GM23338 (cell line): ENCODE measurements at regions not wholly inside any gene's neighbourhood (a gene's known extent, or its start where the extent isn't known, plus 50 kb on each side); places are given as distances from the start of the nearest gene placed in this dataset.

Experiments used
- ATAC-seq: fragments of 200-7000 bp; cut with Tn5 transposase; 3 replicates; pipeline ENCODE4 v1.9.1; 2020
- DNase-seq: peaks from one replicate; pipeline ENCODE4 v3.0.0-alpha.2; 2015; ENCODE audit warnings: low spot score
- H2AFZ ChIP-seq: fragments of 200-600 bp; sonication (generic); 2 replicates; pipeline ENCODE4 v1.8.0; 2016; ENCODE audit warnings: antibody characterized with exemption, mild to moderate bottlenecking, moderate library complexity
- H3F3A ChIP-seq: fragments of 200-600 bp; sonication (generic); replicated peaks from 2 replicates; pipeline ENCODE4 v1.8.0; 2017; ENCODE audit warnings: antibody characterized with exemption, mixed run types, low read depth
- H3K27ac ChIP-seq: fragments of 200-600 bp; sonication (generic); 2 replicates; pipeline ENCODE4 v1.6.1; 2016; ENCODE audit warnings: low read depth
- H3K27me3 ChIP-seq: fragments of 200-600 bp; sonication (generic); 2 replicates; pipeline ENCODE4 v1.8.0; 2016; ENCODE audit warnings: mild to moderate bottlenecking, mixed run types, moderate library complexity; ENCODE audit not compliant: insufficient read depth
- H3K36me3 ChIP-seq: fragments of 200-600 bp; sonication (generic); 2 replicates; pipeline ENCODE4 v1.8.0; 2016; ENCODE audit warnings: mild to moderate bottlenecking; ENCODE audit not compliant: insufficient read depth
- H3K4me1 ChIP-seq: fragments of 200-600 bp; sonication (generic); 2 replicates; pipeline ENCODE4 v1.8.0; 2016; ENCODE audit warnings: mild to moderate bottlenecking, moderate library complexity; ENCODE audit not compliant: insufficient read depth
- H3K4me2 ChIP-seq: fragments of 200-600 bp; sonication (generic); 2 replicates; pipeline ENCODE4 v1.7.1; 2017; ENCODE audit warnings: mixed run types
- H3K4me3 ChIP-seq: fragments of 200-600 bp; sonication (generic); 2 replicates; pipeline ENCODE4 v1.6.1; 2016; ENCODE audit warnings: mixed run types
- H3K79me2 ChIP-seq: fragments of 200-600 bp; sonication (generic); replicated peaks from 2 replicates; pipeline ENCODE4 v1.8.0; 2017; ENCODE audit warnings: mild to moderate bottlenecking; ENCODE audit not compliant: insufficient read depth
- H3K9me2 ChIP-seq: fragments of 200-600 bp; sonication (generic); 2 replicates; pipeline ENCODE4 v1.8.0; 2017; ENCODE audit not compliant: insufficient read depth
- H4K20me1 ChIP-seq: fragments of 200-600 bp; sonication (generic); replicated peaks from 2 replicates; pipeline ENCODE4 v1.8.0; 2017; ENCODE audit warnings: mild to moderate bottlenecking; ENCODE audit not compliant: insufficient read depth
- H3K27ac Mint-ChIP-seq: 2 replicates; pipeline ENCODE4 v1.8.0; 2020; ENCODE audit warnings: inconsistent platforms, mild to moderate bottlenecking, moderate library complexity, mixed read lengths
- H3K27me3 Mint-ChIP-seq: 3 replicates; pipeline ENCODE4 v1.8.0; 2022; ENCODE audit warnings: low read depth, mild to moderate bottlenecking, moderate library complexity, mixed read lengths, inconsistent platforms; ENCODE audit not compliant: insufficient read depth, poor library complexity
- H3K36me3 Mint-ChIP-seq: 3 replicates; pipeline ENCODE4 v1.8.0; 2021; ENCODE audit warnings: low read depth, mild to moderate bottlenecking, inconsistent platforms, moderate library complexity, mixed read lengths
- H3K4me1 Mint-ChIP-seq: 3 replicates; pipeline ENCODE4 v1.8.0; 2020; ENCODE audit warnings: mild to moderate bottlenecking, inconsistent platforms, mixed read lengths
- H3K4me3 Mint-ChIP-seq: 3 replicates; pipeline ENCODE4 v1.8.0; 2021; ENCODE audit warnings: moderate library complexity, mild to moderate bottlenecking, inconsistent platforms, mixed read lengths
- H3K9me3 Mint-ChIP-seq: 3 replicates; pipeline ENCODE4 v1.8.0; 2020; ENCODE audit warnings: moderate library complexity, mild to moderate bottlenecking, inconsistent platforms, mixed read lengths
- CREB1 ChIP-seq: fragments of 250-450 bp; sonication (Bioruptor Pico); IDR thresholded peaks from 2 replicates; pipeline ENCODE4 v1.5.0; 2020; ENCODE audit warnings: low read depth, mild to moderate bottlenecking, moderate library complexity
- CTCF ChIP-seq, 2 experiments: fragments of 200-600 bp in 1 of 2; sonication (generic) in 1 of 2; conservative IDR thresholded peaks; 2 replicates each; pipeline versions ENCODE4 v1.5.1 to v1.6.1; 2016 to 2017; ENCODE audit warnings: antibody characterized with exemption in 2 of 2, low read depth in 2 of 2, mild to moderate bottlenecking in 2 of 2, moderate library complexity in 1 of 2
- ETS1 ChIP-seq: IDR thresholded peaks from 2 replicates; pipeline ENCODE4 v1.6.1; 2016; ENCODE audit warnings: antibody characterized with exemption
- EZH2 ChIP-seq: fragments of 200-600 bp; sonication (generic); IDR thresholded peaks from one replicate; pipeline ENCODE4 v1.8.0; 2017; ENCODE audit warnings: antibody characterized with exemption, mild to moderate bottlenecking, low read depth; ENCODE audit not compliant: unreplicated experiment
- JUNB ChIP-seq: IDR thresholded peaks from one replicate; pipeline ENCODE4 v1.6.1; 2016; ENCODE audit warnings: antibody characterized with exemption; ENCODE audit not compliant: unreplicated experiment
- NANOG ChIP-seq: IDR thresholded peaks from 2 replicates; pipeline ENCODE4 v1.6.1; 2016; ENCODE audit warnings: antibody characterized with exemption, borderline replicate concordance
- POLR2AphosphoS5 ChIP-seq: IDR thresholded peaks from 2 replicates; pipeline ENCODE4 v1.6.1; 2016; ENCODE audit warnings: antibody characterized with exemption, low read depth
- STAT1 ChIP-seq: IDR thresholded peaks from one replicate; pipeline ENCODE4 v1.6.1; 2016; ENCODE audit warnings: antibody characterized with exemption; ENCODE audit not compliant: unreplicated experiment
- ZNF114 ChIP-seq: fragments of 250-450 bp; sonication (Bioruptor Pico); IDR thresholded peaks from 2 replicates; pipeline ENCODE4 v1.5.0; 2020; ENCODE audit warnings: mild to moderate bottlenecking, moderate library complexity
- ZNF331 ChIP-seq: fragments of 250-450 bp; sonication (Bioruptor Pico); IDR thresholded peaks from 2 replicates; pipeline ENCODE4 v1.5.0; 2020; ENCODE audit warnings: low read depth, mild to moderate bottlenecking, moderate library complexity
- ZNF462 ChIP-seq: fragments of 250-450 bp; sonication (Bioruptor Pico); IDR thresholded peaks from 2 replicates; pipeline ENCODE4 v1.5.0; 2020; ENCODE audit warnings: mild to moderate bottlenecking, moderate library complexity
- TF ChIP-seq, protein P1 (sequence below): IDR thresholded peaks from one replicate; pipeline ENCODE4 v1.6.1; 2018; ENCODE audit warnings: antibody characterized with exemption; ENCODE audit not compliant: unreplicated experiment

DNA sequence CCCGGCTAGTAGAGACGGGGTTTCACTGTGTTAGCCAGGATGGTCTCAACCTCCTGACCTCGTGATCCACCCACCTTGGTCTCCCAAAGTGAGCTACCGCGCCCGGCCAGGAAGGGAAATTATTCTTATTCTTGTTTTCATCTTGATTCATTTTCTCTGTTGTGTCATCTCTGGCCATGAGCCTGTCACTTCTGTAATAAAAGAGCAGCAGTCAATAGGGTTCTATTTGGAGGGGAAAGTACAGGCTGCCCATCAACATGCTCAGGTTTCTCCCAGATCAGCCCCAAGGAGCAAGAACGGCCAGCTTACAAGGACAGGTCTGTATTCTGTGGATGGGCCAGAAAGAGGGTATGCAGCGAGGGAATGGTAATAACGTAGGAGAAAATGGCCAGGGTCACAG lies 345.0 kb downstream of the PREX1 start:
- Histone ChIP-seq H3K4me2 (no peak overlapping the region), H3K27ac (no peak overlapping the region), H3K27me3 (no peaks in the 10 kb centered on the region), H3K4me1 (no peaks in the 10 kb centered on the region), H4K20me1 (no peaks in the 10 kb centered on the region), H3K9me2 (no peaks in the 10 kb centered on the region), H3K36me3 (no peaks in the 10 kb centered on the region), H3K4me3 (no peak overlapping the region), H3K79me2 (no peaks in the 10 kb centered on the region), H3F3A (no peaks in the 10 kb centered on the region), H2AFZ (no peak overlapping the region)
- ATAC-seq, result no peak
- TF ChIP-seq CREB1 (CRISPR knock-in tag) (no peak), ETS1 (no peak), JUNB (no peak), NANOG (no peak), POLR2AphosphoS5 (no peak), ZNF114 (CRISPR knock-in tag) (no peak), CTCF (conservative IDR thresholded peaks at IDR 0.05; ENCODE audit: low read depth in 2 of 2) (no peak), STAT1 (no peak), EZH2 (no peak), ZNF462 (CRISPR knock-in tag) (no peak), ZNF331 (CRISPR knock-in tag) (no peak)
- TF ChIP-seq, protein P1, sequence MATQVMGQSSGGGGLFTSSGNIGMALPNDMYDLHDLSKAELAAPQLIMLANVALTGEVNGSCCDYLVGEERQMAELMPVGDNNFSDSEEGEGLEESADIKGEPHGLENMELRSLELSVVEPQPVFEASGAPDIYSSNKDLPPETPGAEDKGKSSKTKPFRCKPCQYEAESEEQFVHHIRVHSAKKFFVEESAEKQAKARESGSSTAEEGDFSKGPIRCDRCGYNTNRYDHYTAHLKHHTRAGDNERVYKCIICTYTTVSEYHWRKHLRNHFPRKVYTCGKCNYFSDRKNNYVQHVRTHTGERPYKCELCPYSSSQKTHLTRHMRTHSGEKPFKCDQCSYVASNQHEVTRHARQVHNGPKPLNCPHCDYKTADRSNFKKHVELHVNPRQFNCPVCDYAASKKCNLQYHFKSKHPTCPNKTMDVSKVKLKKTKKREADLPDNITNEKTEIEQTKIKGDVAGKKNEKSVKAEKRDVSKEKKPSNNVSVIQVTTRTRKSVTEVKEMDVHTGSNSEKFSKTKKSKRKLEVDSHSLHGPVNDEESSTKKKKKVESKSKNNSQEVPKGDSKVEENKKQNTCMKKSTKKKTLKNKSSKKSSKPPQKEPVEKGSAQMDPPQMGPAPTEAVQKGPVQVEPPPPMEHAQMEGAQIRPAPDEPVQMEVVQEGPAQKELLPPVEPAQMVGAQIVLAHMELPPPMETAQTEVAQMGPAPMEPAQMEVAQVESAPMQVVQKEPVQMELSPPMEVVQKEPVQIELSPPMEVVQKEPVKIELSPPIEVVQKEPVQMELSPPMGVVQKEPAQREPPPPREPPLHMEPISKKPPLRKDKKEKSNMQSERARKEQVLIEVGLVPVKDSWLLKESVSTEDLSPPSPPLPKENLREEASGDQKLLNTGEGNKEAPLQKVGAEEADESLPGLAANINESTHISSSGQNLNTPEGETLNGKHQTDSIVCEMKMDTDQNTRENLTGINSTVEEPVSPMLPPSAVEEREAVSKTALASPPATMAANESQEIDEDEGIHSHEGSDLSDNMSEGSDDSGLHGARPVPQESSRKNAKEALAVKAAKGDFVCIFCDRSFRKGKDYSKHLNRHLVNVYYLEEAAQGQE, result no peak
- H3K4me3 Mint-ChIP-seq, result no peak overlapping the region
- H3K9me3 Mint-ChIP-seq, result no peaks in the 10 kb centered on the region
- no peaks in the 10 kb centered on the region for H3K36me3 Mint-ChIP-seq
- H3K27me3 Mint-ChIP-seq, result peaks cover 5% of the 10 kb centered on the region
- H3K27ac Mint-ChIP-seq, result no peak overlapping the region
- no peak for DNase-seq
- H3K4me1 Mint-ChIP-seq, result peaks cover 24% of the 10 kb centered on the region
